ENCODE measurements at regions not wholly inside any gene's neighbourhood (a gene's known extent, or its start where the extent isn't known, plus 50 kb on each side); places are given as distances from the start of the nearest gene placed in this dataset.
"Not testable (repeated sequence)": the region's sequence is repeated elsewhere in the genome, so short reads cannot be mapped to it uniquely, and the experiment has no call there.

DNA sequence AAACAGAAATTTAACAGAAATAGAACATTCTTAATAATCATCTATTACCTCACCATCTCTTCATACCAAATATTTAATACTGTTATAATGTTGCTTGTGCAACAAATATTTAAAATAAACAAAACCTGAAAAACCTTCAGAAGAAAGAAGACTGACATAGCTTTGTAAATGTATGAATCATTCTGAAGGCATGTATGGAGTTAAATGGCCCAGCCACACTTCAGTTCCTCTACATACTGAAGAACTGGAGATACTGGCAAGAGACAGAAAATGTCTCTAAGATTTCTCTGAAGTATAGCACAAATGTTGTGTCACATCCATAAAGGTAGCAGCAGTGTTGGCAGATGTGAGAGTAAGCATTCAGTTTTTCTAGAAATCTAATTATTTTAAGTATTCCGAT lies 275.3 kb upstream of the FGF13 start:
- Histone ChIP-seq H3K27ac (no peak overlapping the region), H3K4me3 (no peak overlapping the region)
- TF ChIP-seq, protein P1, sequence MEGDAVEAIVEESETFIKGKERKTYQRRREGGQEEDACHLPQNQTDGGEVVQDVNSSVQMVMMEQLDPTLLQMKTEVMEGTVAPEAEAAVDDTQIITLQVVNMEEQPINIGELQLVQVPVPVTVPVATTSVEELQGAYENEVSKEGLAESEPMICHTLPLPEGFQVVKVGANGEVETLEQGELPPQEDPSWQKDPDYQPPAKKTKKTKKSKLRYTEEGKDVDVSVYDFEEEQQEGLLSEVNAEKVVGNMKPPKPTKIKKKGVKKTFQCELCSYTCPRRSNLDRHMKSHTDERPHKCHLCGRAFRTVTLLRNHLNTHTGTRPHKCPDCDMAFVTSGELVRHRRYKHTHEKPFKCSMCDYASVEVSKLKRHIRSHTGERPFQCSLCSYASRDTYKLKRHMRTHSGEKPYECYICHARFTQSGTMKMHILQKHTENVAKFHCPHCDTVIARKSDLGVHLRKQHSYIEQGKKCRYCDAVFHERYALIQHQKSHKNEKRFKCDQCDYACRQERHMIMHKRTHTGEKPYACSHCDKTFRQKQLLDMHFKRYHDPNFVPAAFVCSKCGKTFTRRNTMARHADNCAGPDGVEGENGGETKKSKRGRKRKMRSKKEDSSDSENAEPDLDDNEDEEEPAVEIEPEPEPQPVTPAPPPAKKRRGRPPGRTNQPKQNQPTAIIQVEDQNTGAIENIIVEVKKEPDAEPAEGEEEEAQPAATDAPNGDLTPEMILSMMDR (IDR thresholded peaks at IDR 0.05) = no peak
- DNase-seq (ENCODE audit: low spot score) = no peak

DNA sequence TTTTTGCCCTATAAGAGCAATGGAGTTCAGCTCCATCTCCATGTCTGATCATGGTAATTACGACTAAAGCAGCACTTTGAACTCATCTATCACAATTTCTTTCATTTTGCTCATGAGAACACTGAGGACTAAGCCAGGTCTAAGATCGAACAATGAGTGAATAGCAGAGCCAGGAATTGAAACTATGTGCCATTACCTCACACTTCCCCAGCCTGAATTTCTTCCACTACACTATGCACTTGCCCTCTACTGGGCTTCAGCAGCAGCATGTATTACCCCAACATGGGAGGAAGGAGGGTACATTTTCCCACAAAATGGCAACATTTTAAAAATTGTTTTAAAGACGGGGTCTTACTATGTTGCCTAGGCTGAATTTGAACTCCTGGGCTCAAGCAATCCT lies 274.7 kb upstream of the FGF13 start:
- DNase-seq (ENCODE audit: low spot score) = no peak
- TF ChIP-seq, protein P1 (IDR thresholded peaks at IDR 0.05) = no peak
- H3K4me3 ChIP-seq = no peak overlapping the region
- no peak overlapping the region for H3K27ac ChIP-seq

DNA sequence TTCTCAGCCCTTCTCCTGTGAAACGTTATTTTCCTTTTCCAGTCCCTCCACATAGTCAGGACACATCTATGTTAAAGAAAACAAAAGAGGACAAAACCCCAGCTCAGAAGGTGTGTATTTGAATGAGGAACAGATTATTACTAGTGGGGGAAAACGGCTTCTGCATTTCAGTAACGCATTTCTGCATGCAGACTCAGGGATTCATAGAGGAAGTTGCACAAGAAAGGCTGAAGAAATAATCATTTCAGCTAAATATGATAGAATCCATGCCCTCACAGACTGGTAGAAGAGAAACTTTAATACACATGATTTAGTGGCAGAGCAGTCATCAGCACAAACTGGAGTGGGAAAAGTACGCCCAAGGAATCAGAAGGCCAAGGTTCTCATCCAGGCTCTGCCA lies 270.8 kb upstream of the FGF13 start:
- TF ChIP-seq, protein P1 (IDR thresholded peaks at IDR 0.05) = no peak
- no peak for DNase-seq (ENCODE audit: low spot score)
- Histone ChIP-seq H3K27ac (no peak overlapping the region), H3K4me3 (no peak overlapping the region)

DNA sequence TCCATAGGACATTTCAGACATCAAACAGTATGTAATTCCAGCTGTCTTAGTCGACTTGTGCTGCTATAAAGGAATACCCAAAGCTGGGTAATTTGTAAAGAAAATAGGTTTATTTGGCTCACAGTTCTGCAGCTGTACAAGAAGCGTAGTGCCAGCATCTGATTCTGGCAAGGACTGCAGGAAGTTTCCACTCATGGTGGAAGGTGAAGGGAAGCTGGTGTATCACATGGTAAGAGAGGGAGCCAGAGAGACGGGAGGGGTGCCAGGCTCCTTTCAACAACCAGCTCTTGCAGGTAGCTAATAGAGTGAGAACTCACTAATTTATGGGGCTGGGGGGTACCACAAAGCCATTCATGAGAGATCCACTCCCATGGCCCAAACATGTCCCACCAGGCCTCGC lies 253.0 kb upstream of the FGF13 start:
- no peak overlapping the region for H3K4me3 ChIP-seq
- no peak overlapping the region for H3K27ac ChIP-seq
- DNase-seq (ENCODE audit: low spot score) = no peak
- TF ChIP-seq, protein P1 (IDR thresholded peaks at IDR 0.05) = no peak

DNA sequence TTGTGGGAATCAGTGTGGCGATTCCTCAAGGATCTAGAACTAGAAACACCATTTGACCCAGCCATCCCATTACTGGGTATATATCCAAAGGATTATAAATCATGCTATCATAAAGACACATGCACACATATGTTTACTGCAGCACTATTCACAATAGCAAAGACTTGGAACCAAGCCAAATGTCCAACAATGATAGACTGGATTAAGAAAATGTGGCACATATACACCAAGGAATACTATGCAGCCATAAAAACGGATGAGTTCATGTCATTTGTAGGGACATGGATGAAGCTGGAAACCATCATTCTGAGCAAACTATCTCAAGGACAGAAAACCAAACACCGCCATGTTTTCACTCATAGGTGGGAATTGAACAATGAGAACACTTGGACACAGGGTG lies 250.9 kb upstream of the FGF13 start:
- DNase-seq (ENCODE audit: low spot score); H3K27ac ChIP-seq; H3K4me3 ChIP-seq: not testable (repeated sequence)

DNA sequence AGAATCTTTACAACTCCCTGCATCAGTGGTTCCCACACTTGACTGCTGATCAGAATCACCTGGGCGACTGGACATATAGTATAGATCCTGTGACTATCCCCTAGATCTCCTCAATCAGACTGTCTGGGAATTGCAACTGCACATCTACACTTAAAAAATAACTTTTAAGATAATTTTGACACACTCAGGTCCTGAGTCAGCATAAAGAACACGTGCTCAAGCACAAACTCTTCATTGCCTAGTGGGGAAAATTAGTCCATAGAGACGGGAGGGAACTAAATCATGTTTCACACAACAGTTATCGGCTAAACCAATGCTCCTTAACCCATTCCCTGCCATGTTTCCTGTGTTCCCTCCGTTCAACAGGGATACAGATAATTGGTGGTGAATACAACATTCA lies 243.5 kb upstream of the FGF13 start:
- TF ChIP-seq, protein P1 (IDR thresholded peaks at IDR 0.05) = no peak
- no peak overlapping the region for H3K4me3 ChIP-seq
- no peak for DNase-seq (ENCODE audit: low spot score)
- no peak overlapping the region for H3K27ac ChIP-seq

DNA sequence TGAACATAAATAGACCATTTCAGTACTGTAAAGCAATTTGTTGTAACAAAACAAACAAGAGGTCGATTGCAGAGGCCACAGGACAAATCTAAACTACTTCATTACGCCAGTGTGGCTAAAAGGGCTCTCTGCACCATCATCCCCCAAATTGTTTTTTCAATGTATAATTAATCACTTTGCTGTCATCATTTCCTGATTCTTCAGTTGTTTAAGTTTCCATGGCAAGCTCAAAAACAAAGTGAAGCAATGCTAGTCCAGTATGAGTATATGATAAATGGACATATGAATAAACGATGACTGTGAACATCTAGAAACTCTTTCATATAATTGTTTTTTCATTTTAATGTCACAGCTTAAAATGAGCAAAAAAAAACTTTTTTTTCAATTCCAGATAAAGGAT lies 235.4 kb upstream of the FGF13 start:
- no peak overlapping the region for H3K27ac ChIP-seq
- TF ChIP-seq, protein P1 (IDR thresholded peaks at IDR 0.05) = no peak

DNA sequence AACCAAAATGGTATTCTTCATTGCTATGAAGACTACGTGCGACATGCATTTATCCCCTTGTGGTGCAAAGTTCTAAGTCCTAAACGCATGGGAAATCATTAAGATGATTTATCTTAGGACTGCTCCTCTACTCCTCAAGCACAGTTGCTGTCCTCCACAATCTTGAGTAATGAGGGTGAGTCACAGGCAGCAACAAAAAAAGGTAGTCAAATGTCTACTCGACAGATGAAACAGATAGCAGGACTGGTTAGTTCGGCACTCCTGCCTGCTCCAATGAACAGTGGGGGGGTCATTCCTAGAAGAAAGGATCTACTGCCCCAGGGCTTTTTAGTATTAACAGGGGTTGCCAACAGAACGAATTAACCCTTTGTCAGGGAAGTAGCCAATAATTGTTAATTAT lies 233.7 kb upstream of the FGF13 start:
- TF ChIP-seq, protein P1 (IDR thresholded peaks at IDR 0.05) = no peak
- Histone ChIP-seq H3K27ac (no peak overlapping the region), H3K4me3 (no peak overlapping the region)
- no peak for DNase-seq (ENCODE audit: low spot score)

More for the DNA sequence above, 235.4 kb upstream of the FGF13 start:
- no peak overlapping the region for H3K4me3 ChIP-seq
- no peak for DNase-seq (ENCODE audit: low spot score)
